ENCODE measurements at regions not wholly inside any gene's neighbourhood (a gene's known extent, or its start where the extent isn't known, plus 50 kb on each side); places are given as distances from the start of the nearest gene placed in this dataset.

GRCh38 chr16:76748461-76749348 lies 442.3 kb upstream of the MON1B start:
- no peak for DNase-seq
- Mint-ChIP-seq H3K27me3 (ENCODE audit: low read depth) (no peaks in the 10 kb centered on the region), H3K4me3 (no peak overlapping the region), H3K4me1 (ENCODE audit: low read depth) (no peaks in the 10 kb centered on the region), H3K36me3 (ENCODE audit: insufficient read depth in 2 of 2) (no peaks in the 10 kb centered on the region), H3K27ac (no peak overlapping the region), H3K9me3 (peaks cover 4 to 6% of the 10 kb centered on the region in 2 donors)
- no peak for ATAC-seq (replicated peaks in 1 of 2)

GRCh38 chr16:76749780-76750375 lies 441.1 kb upstream of the MON1B start:
- DNase-seq (no peak), ATAC-seq (replicated peaks in 1 of 2) (no peak)
- Mint-ChIP-seq H3K4me3 (no peak overlapping the region), H3K27me3 (ENCODE audit: low read depth) (no peaks in the 10 kb centered on the region), H3K9me3 (peaks cover 2 to 6% of the 10 kb centered on the region in 2 donors), H3K27ac (no peak overlapping the region), H3K4me1 (ENCODE audit: low read depth) (no peaks in the 10 kb centered on the region), H3K36me3 (ENCODE audit: insufficient read depth in 2 of 2) (no peaks in the 10 kb centered on the region)

- Mint-ChIP-seq H3K27ac (no peak overlapping the region), H3K4me3 (no peak overlapping the region), H3K36me3 (ENCODE audit: insufficient read depth in 2 of 2) (peaks cover 0 to 1% of the 10 kb centered on the region in 2 donors), H3K9me3 (peaks cover 3 to 7% of the 10 kb centered on the region in 2 donors), H3K27me3 (ENCODE audit: low read depth) (no peaks in the 10 kb centered on the region), H3K4me1 (ENCODE audit: low read depth) (no peaks in the 10 kb centered on the region)
- ATAC-seq (replicated peaks in 1 of 2) = no peak
- no peak for DNase-seq
Observed at GRCh38 chr16:76755496-76755895, 435.5 kb upstream of the MON1B start.

GRCh38 chr16:76756423-76756822 lies 434.6 kb upstream of the MON1B start:
- no peak overlapping the region for H3K27ac Mint-ChIP-seq
- ATAC-seq (replicated peaks in 1 of 2) = no peak
- no peak for DNase-seq

GRCh38 chr16:76756951-76757350 lies 434.0 kb upstream of the MON1B start:
- Mint-ChIP-seq H3K4me3 (no peak overlapping the region), H3K4me1 (ENCODE audit: low read depth) (no peaks in the 10 kb centered on the region), H3K9me3 (peaks cover 3 to 7% of the 10 kb centered on the region in 2 donors), H3K27ac (no peak overlapping the region), H3K36me3 (ENCODE audit: insufficient read depth in 2 of 2) (peaks cover 0 to 1% of the 10 kb centered on the region in 2 donors), H3K27me3 (ENCODE audit: low read depth) (no peaks in the 10 kb centered on the region)
- no peak for ATAC-seq (replicated peaks in 1 of 2)
- DNase-seq = no peak

More at GRCh38 chr16:76756423-76756822, 434.6 kb upstream of the MON1B start:
- H3K36me3 Mint-ChIP-seq (ENCODE audit: insufficient read depth in 2 of 2) = peaks cover 0 to 1% of the 10 kb centered on the region in 2 donors
- no peaks in the 10 kb centered on the region for H3K4me1 Mint-ChIP-seq (ENCODE audit: low read depth)
- no peak overlapping the region for H3K4me3 Mint-ChIP-seq
- H3K9me3 Mint-ChIP-seq = peaks cover 3 to 7% of the 10 kb centered on the region in 2 donors
- no peaks in the 10 kb centered on the region for H3K27me3 Mint-ChIP-seq (ENCODE audit: low read depth)

- H3K36me3 Mint-ChIP-seq (ENCODE audit: insufficient read depth in 2 of 2) = peaks cover 0 to 2% of the 10 kb centered on the region in 2 donors
- no peak overlapping the region for H3K4me3 Mint-ChIP-seq
- no peaks in the 10 kb centered on the region for H3K27me3 Mint-ChIP-seq (ENCODE audit: low read depth)
- no peaks in the 10 kb centered on the region for H3K4me1 Mint-ChIP-seq (ENCODE audit: low read depth)
- no peak overlapping the region for H3K27ac Mint-ChIP-seq
- H3K9me3 Mint-ChIP-seq = peaks cover 9 to 11% of the 10 kb centered on the region in 2 donors
- DNase-seq = no peak
- ATAC-seq (replicated peaks in 1 of 2) = no peak
Observed at GRCh38 chr16:76766538-76766937, 424.5 kb upstream of the MON1B start.

GRCh38 chr16:76768316-76768715 lies 422.7 kb upstream of the MON1B start:
- no peak for ATAC-seq (replicated peaks in 1 of 2)
- Mint-ChIP-seq H3K4me1 (ENCODE audit: low read depth) (no peaks in the 10 kb centered on the region), H3K27ac (no peak overlapping the region), H3K4me3 (no peak overlapping the region), H3K36me3 (ENCODE audit: insufficient read depth in 2 of 2) (no peaks in the 10 kb centered on the region), H3K27me3 (ENCODE audit: low read depth) (no peaks in the 10 kb centered on the region), H3K9me3 (peaks cover 5 to 7% of the 10 kb centered on the region in 2 donors)
- DNase-seq = no peak

- no peaks in the 10 kb centered on the region for H3K27me3 Mint-ChIP-seq (ENCODE audit: low read depth)
- H3K9me3 Mint-ChIP-seq = peaks cover 5 to 7% of the 10 kb centered on the region in 2 donors
- no peak overlapping the region for H3K27ac Mint-ChIP-seq
- H3K36me3 Mint-ChIP-seq (ENCODE audit: insufficient read depth in 2 of 2) = no peaks in the 10 kb centered on the region
- DNase-seq = no peak
- no peak overlapping the region for H3K4me3 Mint-ChIP-seq
- ATAC-seq (replicated peaks in 1 of 2) = no peak
- H3K4me1 Mint-ChIP-seq (ENCODE audit: low read depth) = no peaks in the 10 kb centered on the region
Observed at GRCh38 chr16:76768948-76769347, 422.0 kb upstream of the MON1B start.

GRCh38 chr16:76771216-76771615 lies 419.8 kb upstream of the MON1B start:
- Mint-ChIP-seq H3K27ac (no peak overlapping the region), H3K4me3 (no peak overlapping the region), H3K27me3 (ENCODE audit: low read depth) (no peaks in the 10 kb centered on the region), H3K4me1 (ENCODE audit: low read depth) (no peaks in the 10 kb centered on the region), H3K9me3 (peaks cover 0 to 4% of the 10 kb centered on the region in 2 donors), H3K36me3 (ENCODE audit: insufficient read depth in 2 of 2) (no peaks in the 10 kb centered on the region)
- DNase-seq = no peak
- ATAC-seq (replicated peaks in 1 of 2) = no peak

GRCh38 chr16:76777721-76778465 lies 413.1 kb upstream of the MON1B start:
- Mint-ChIP-seq H3K9me3 (peaks cover 0 to 4% of the 10 kb centered on the region in 2 donors), H3K27ac (no peak overlapping the region), H3K36me3 (ENCODE audit: insufficient read depth in 2 of 2) (peaks cover 1 to 2% of the 10 kb centered on the region in 2 donors), H3K4me3 (no peak overlapping the region), H3K4me1 (ENCODE audit: low read depth) (no peaks in the 10 kb centered on the region), H3K27me3 (ENCODE audit: low read depth) (no peaks in the 10 kb centered on the region)
- DNase-seq (no peak), ATAC-seq (replicated peaks in 1 of 2) (no peak)

- H3K27me3 Mint-ChIP-seq (ENCODE audit: low read depth) = no peaks in the 10 kb centered on the region
- DNase-seq (no peak), ATAC-seq (replicated peaks in 1 of 2) (no peak)
- peaks cover 1 to 2% of the 10 kb centered on the region in 2 donors for H3K36me3 Mint-ChIP-seq (ENCODE audit: insufficient read depth in 2 of 2)
- H3K4me3 Mint-ChIP-seq = no peak overlapping the region
- H3K4me1 Mint-ChIP-seq (ENCODE audit: low read depth) = no peaks in the 10 kb centered on the region
- no peak overlapping the region for H3K27ac Mint-ChIP-seq
- peaks cover 4 to 7% of the 10 kb centered on the region in 2 donors for H3K9me3 Mint-ChIP-seq
Observed at GRCh38 chr16:76780556-76780955, 410.4 kb upstream of the MON1B start.

GRCh38 chr16:76784530-76784929 lies 406.5 kb upstream of the MON1B start:
- Mint-ChIP-seq H3K27ac (no peak overlapping the region), H3K9me3 (peaks cover 11 to 12% of the 10 kb centered on the region in 2 donors), H3K4me3 (no peak overlapping the region), H3K4me1 (ENCODE audit: low read depth) (no peaks in the 10 kb centered on the region), H3K27me3 (ENCODE audit: low read depth) (no peaks in the 10 kb centered on the region), H3K36me3 (ENCODE audit: insufficient read depth in 2 of 2) (peaks cover 0 to 4% of the 10 kb centered on the region in 2 donors)
- no peak for ATAC-seq (replicated peaks in 1 of 2)
- no peak for DNase-seq

- DNase-seq (no peak), ATAC-seq (replicated peaks in 1 of 2) (no peak)
- H3K27ac Mint-ChIP-seq = no peak overlapping the region
- peaks cover 8 to 11% of the 10 kb centered on the region in 2 donors for H3K9me3 Mint-ChIP-seq
- peaks cover 0 to 2% of the 10 kb centered on the region in 2 donors for H3K36me3 Mint-ChIP-seq (ENCODE audit: insufficient read depth in 2 of 2)
- no peak overlapping the region for H3K4me3 Mint-ChIP-seq
- H3K4me1 Mint-ChIP-seq (ENCODE audit: low read depth) = no peaks in the 10 kb centered on the region
- no peaks in the 10 kb centered on the region for H3K27me3 Mint-ChIP-seq (ENCODE audit: low read depth)
Observed at GRCh38 chr16:76787394-76787793, 403.6 kb upstream of the MON1B start.

Data from activated T-cell treated with anti-CD3 and anti-CD28 coated beads, Interleukin-2, amount 50 U/mL, for 72 hours (primary cell).